ENCODE measurements at regions not wholly inside any gene's neighbourhood (a gene's known extent, or its start where the extent isn't known, plus 50 kb on each side); places are given as distances from the start of the nearest gene placed in this dataset.
"Not testable (repeated sequence)": the region's sequence is repeated elsewhere in the genome, so short reads cannot be mapped to it uniquely, and the experiment has no call there.

- DNase-seq (ENCODE audit: low read depth, low spot score) = no peak
Measured at GRCh38 chr2:145007960-145008263, 488.0 kb upstream of the ZEB2 start.

GRCh38 chr2:145007093-145007959 is 487.4 kb upstream of the ZEB2 start:
- DNase-seq (ENCODE audit: low read depth, low spot score) = no peak

- DNase-seq (ENCODE audit: low read depth, low spot score) = no peak
Measured at GRCh38 chr2:145002624-145003023, 482.7 kb upstream of the ZEB2 start.

- DNase-seq (ENCODE audit: low read depth, low spot score) = no peak
Measured at GRCh38 chr2:145000376-145000775, 480.5 kb upstream of the ZEB2 start.

GRCh38 chr2:144999936-145000335 is 480.0 kb upstream of the ZEB2 start:
- no peak for DNase-seq (ENCODE audit: low read depth, low spot score)

GRCh38 chr2:144999071-144999875 is 479.4 kb upstream of the ZEB2 start:
- DNase-seq (ENCODE audit: low read depth, low spot score) = no peak

- no peak for DNase-seq (ENCODE audit: low read depth, low spot score)
Measured at GRCh38 chr2:144998435-144998834, 478.5 kb upstream of the ZEB2 start.

GRCh38 chr2:144996225-144996795 is 476.4 kb upstream of the ZEB2 start:
- DNase-seq (ENCODE audit: low read depth, low spot score) = no peak

- no peak for DNase-seq (ENCODE audit: low read depth, low spot score)
Measured at GRCh38 chr2:144995482-144995881, 475.6 kb upstream of the ZEB2 start.

- no peak for DNase-seq (ENCODE audit: low read depth, low spot score)
Measured at GRCh38 chr2:144990661-144991060, 470.7 kb upstream of the ZEB2 start.

- DNase-seq (ENCODE audit: low read depth, low spot score) = no peak
Measured at GRCh38 chr2:144989579-144990270, 469.8 kb upstream of the ZEB2 start.

- no peak for DNase-seq (ENCODE audit: low read depth, low spot score)
Measured at GRCh38 chr2:144988591-144988990, 468.7 kb upstream of the ZEB2 start.

GRCh38 chr2:144986691-144987090 is 466.8 kb upstream of the ZEB2 start:
- no peak for DNase-seq (ENCODE audit: low read depth, low spot score)

- no peak for DNase-seq (ENCODE audit: low read depth, low spot score)
Measured at GRCh38 chr2:144984038-144984437, 464.1 kb upstream of the ZEB2 start.

- no peak for DNase-seq (ENCODE audit: low read depth, low spot score)
Measured at GRCh38 chr2:144983107-144983506, 463.2 kb upstream of the ZEB2 start.

- no peak for DNase-seq (ENCODE audit: low read depth, low spot score)
Measured at GRCh38 chr2:144982481-144982880, 462.6 kb upstream of the ZEB2 start.

GRCh38 chr2:144975881-144976280 is 456.0 kb upstream of the ZEB2 start:
- no peak for DNase-seq (ENCODE audit: low read depth, low spot score)

- DNase-seq (ENCODE audit: low read depth, low spot score) = no peak
Measured at GRCh38 chr2:144972676-144973075, 452.8 kb upstream of the ZEB2 start.

- DNase-seq (ENCODE audit: low read depth, low spot score) = no peak
Measured at GRCh38 chr2:144971786-144972335, 451.9 kb upstream of the ZEB2 start.

GRCh38 chr2:144970410-144970809 is 450.5 kb upstream of the ZEB2 start:
- not testable (repeated sequence) for DNase-seq (ENCODE audit: low read depth, low spot score)

GRCh38 chr2:144969564-144969963 is 449.6 kb upstream of the ZEB2 start:
- not testable (repeated sequence) for DNase-seq (ENCODE audit: low read depth, low spot score)

- DNase-seq (ENCODE audit: low read depth, low spot score) = no peak
Measured at GRCh38 chr2:144967961-144968360, 448.0 kb upstream of the ZEB2 start.
